Keratinocyte (primary cell): ENCODE measurements at regions not wholly inside any gene's neighbourhood (a gene's known extent, or its start where the extent isn't known, plus 50 kb on each side); places are given as distances from the start of the nearest gene placed in this dataset.

Source experiments
- DNase-seq: peaks from one replicate; pipeline ENCODE4 v3.0.0-alpha.2; 2011; ENCODE audit warnings: low read depth, missing footprints, low spot score
- FAIRE-seq: peaks from 2 replicates; lab custom pipeline; 2011; peaks lifted over from hg19 to GRCh38; lab: Jason Lieb, UNC
- H2AFZ ChIP-seq: 2 replicates; pipeline ENCODE4 v1.6.0; 2012; ENCODE audit warnings: low read length, control low read depth, inconsistent platforms; ENCODE audit not compliant: control insufficient read depth
- H3K27ac ChIP-seq: 2 replicates; pipeline ENCODE4 v1.5.1; 2011; ENCODE audit warnings: low read length; ENCODE audit not compliant: control insufficient read depth, insufficient read depth
- H3K27me3 ChIP-seq: 3 replicates; pipeline ENCODE4 v1.6.0; 2011; ENCODE audit warnings: low read length; ENCODE audit not compliant: control insufficient read depth, insufficient read depth; ENCODE audit errors: extremely low read depth
- H3K36me3 ChIP-seq, 2 experiments: 2 replicates in 1 of 2; 3 replicates in 1 of 2; pipeline ENCODE4 v1.5.1; 2011; ENCODE audit warnings: low read length in 2 of 2, mild to moderate bottlenecking in 1 of 2; ENCODE audit not compliant: control insufficient read depth in 2 of 2, insufficient read depth in 2 of 2; ENCODE audit errors: extremely low read depth in 1 of 2
- H3K4me1 ChIP-seq: 3 replicates; pipeline ENCODE4 v1.5.1; 2011; ENCODE audit warnings: low read length; ENCODE audit not compliant: control insufficient read depth, insufficient read depth; ENCODE audit errors: extremely low read depth
- H3K4me2 ChIP-seq: 3 replicates; pipeline ENCODE4 v1.6.0; 2011; ENCODE audit warnings: low read depth, low read length; ENCODE audit not compliant: control insufficient read depth, insufficient read depth; ENCODE audit errors: extremely low read depth
- H3K4me3 ChIP-seq, 3 experiments: fragments of 200-600 bp in 1 of 3; sonication (generic) in 1 of 3; 2 replicates in 2 of 3; 3 replicates in 1 of 3; pipeline ENCODE4 v1.5.1; 2011 to 2016; ENCODE audit warnings: low read length in 3 of 3, mild to moderate bottlenecking in 3 of 3, control low read depth in 2 of 3, inconsistent platforms in 1 of 3, low read depth in 1 of 3, mixed read lengths in 1 of 3, mixed run types in 1 of 3, moderate library complexity in 1 of 3; ENCODE audit not compliant: control insufficient read depth in 2 of 3, insufficient read depth in 2 of 3; ENCODE audit errors: extremely low read depth in 1 of 3
- H3K79me2 ChIP-seq: 2 replicates; pipeline ENCODE4 v1.6.0; 2012; ENCODE audit warnings: low read length; ENCODE audit not compliant: control insufficient read depth, insufficient read depth
- H3K9ac ChIP-seq: 3 replicates; pipeline ENCODE4 v1.6.0; 2011; ENCODE audit warnings: low read length; ENCODE audit not compliant: control insufficient read depth, insufficient read depth; ENCODE audit errors: extremely low read depth
- H3K9me1 ChIP-seq: 3 replicates; pipeline ENCODE4 v1.6.0; 2011; ENCODE audit warnings: low read length; ENCODE audit not compliant: control insufficient read depth, insufficient read depth; ENCODE audit errors: extremely low read depth
- H3K9me3 ChIP-seq: 2 replicates; pipeline ENCODE4 v1.5.1; 2012; ENCODE audit warnings: low read depth, low read length; ENCODE audit not compliant: control insufficient read depth
- H4K20me1 ChIP-seq: 3 replicates; pipeline ENCODE4 v1.6.0; 2011; ENCODE audit warnings: low read length; ENCODE audit not compliant: control insufficient read depth, insufficient read depth; ENCODE audit errors: extremely low read depth
- CTCF ChIP-seq, 3 experiments: IDR thresholded peaks in 1 of 3; conservative IDR thresholded peaks in 1 of 3; optimal IDR thresholded peaks in 1 of 3; 2 replicates in 2 of 3; 3 replicates in 1 of 3; pipeline versions ENCODE3 to v1.5.1; 2011; ENCODE audit warnings: low read length in 3 of 3, mild to moderate bottlenecking in 3 of 3, moderate library complexity in 2 of 3, control low read depth in 1 of 3, inconsistent platforms in 1 of 3; ENCODE audit not compliant: insufficient read depth in 2 of 3; ENCODE audit errors: extremely low read depth in 1 of 3
- EZH2 ChIP-seq: IDR thresholded peaks from one replicate; pipeline ENCODE4 v1.6.1; 2012; ENCODE audit warnings: inconsistent platforms, mild to moderate bottlenecking, low read length, moderate library complexity
- dilution Hi-C: fragments of 300-500 bp; cut with MboI; formaldehyde crosslinking; loops from one replicate; pipeline ENCODE4 v1.7.0; 2020; ENCODE audit warnings: low sequenced_read_pairs; ENCODE audit not compliant: extremely low pct_ligation_motif_present

- no peaks in the 10 kb centered on the region for H3K9me1 ChIP-seq
- no peak overlapping the region for H3K27ac ChIP-seq
- H3K4me2 ChIP-seq = no peak overlapping the region
- FAIRE-seq = no peak
- dilution Hi-C loops = no loop called here
- no peaks in the 10 kb centered on the region for H3K79me2 ChIP-seq
- no peaks in the 10 kb centered on the region for H4K20me1 ChIP-seq
- H3K4me1 ChIP-seq = no peaks in the 10 kb centered on the region
- no peaks in the 10 kb centered on the region for H3K9me3 ChIP-seq
- no peak overlapping the region for H3K4me3 ChIP-seq
- no peak overlapping the region for H3K9ac ChIP-seq
- no peak for DNase-seq
- H3K27me3 ChIP-seq = no peaks in the 10 kb centered on the region
- H2AFZ ChIP-seq = no peak overlapping the region
- no peaks in the 10 kb centered on the region for H3K36me3 ChIP-seq
- TF ChIP-seq CTCF (optimal IDR thresholded peaks at IDR 0.05 in 1 of 3, IDR thresholded peaks at IDR 0.05 in 1 of 3, conservative IDR thresholded peaks at IDR 0.05 in 1 of 3; ENCODE audit: extremely low read depth in 1 of 3, insufficient read depth in 2 of 3, low read length in 3 of 3) = no peak
- no peak for TF ChIP-seq EZH2
Observed at GRCh38 chr1:90305577-90305976, 310.7 kb downstream of the ZNF326 start.

- H2AFZ ChIP-seq = no peak overlapping the region
- no peaks in the 10 kb centered on the region for H3K36me3 ChIP-seq
- no peaks in the 10 kb centered on the region for H4K20me1 ChIP-seq
- no peak overlapping the region for H3K9ac ChIP-seq
- no peaks in the 10 kb centered on the region for H3K79me2 ChIP-seq
- no peak overlapping the region for H3K4me2 ChIP-seq
- H3K27ac ChIP-seq = no peak overlapping the region
- TF ChIP-seq EZH2 = no peak
- no peak for TF ChIP-seq CTCF (optimal IDR thresholded peaks at IDR 0.05 in 1 of 3, IDR thresholded peaks at IDR 0.05 in 1 of 3, conservative IDR thresholded peaks at IDR 0.05 in 1 of 3; ENCODE audit: extremely low read depth in 1 of 3, insufficient read depth in 2 of 3, low read length in 3 of 3)
- no peaks in the 10 kb centered on the region for H3K27me3 ChIP-seq
- no peaks in the 10 kb centered on the region for H3K4me1 ChIP-seq
- no peaks in the 10 kb centered on the region for H3K9me3 ChIP-seq
- DNase-seq = no peak
- no peaks in the 10 kb centered on the region for H3K9me1 ChIP-seq
- no peak overlapping the region for H3K4me3 ChIP-seq
- dilution Hi-C loops = no loop called here
- FAIRE-seq = no peak
Observed at GRCh38 chr1:90296327-90296726, 301.4 kb downstream of the ZNF326 start.
